Stromal cell of bone marrow (primary cell): ENCODE measurements at regions not wholly inside any gene's neighbourhood (a gene's known extent, or its start where the extent isn't known, plus 50 kb on each side); places are given as distances from the start of the nearest gene placed in this dataset.
A peak's percentile ranks its signal among the peaks of the same experiment; 100 is the strongest.
"Not testable (repeated sequence)": the region's sequence is repeated elsewhere in the genome, so short reads cannot be mapped to it uniquely, and the experiment has no call there.

Experiments used
- DNase-seq: peaks from one replicate; pipeline ENCODE4 v3.0.0-alpha.2; 2012; ENCODE audit warnings: low read depth

DNA sequence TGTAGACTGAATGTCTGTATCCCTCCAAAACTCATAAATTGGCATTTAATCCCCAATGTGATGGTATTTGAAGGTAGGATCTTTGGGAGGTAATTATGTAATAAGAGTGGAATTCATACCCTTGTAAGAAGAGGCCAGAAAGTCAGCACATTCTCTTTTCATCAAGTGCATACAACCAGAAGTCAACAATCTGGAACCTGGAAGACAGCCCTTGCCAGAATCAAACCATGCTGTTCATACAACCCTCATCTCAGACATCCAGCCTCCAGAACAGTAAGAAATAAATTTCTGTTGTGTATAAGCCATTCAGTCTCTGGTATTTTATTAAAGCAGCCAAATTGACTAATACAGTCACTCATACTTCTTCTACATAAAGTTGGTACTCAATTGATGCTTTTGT lies 481.0 kb upstream of the SOX9 start:
- DNase-seq = no peak

DNA sequence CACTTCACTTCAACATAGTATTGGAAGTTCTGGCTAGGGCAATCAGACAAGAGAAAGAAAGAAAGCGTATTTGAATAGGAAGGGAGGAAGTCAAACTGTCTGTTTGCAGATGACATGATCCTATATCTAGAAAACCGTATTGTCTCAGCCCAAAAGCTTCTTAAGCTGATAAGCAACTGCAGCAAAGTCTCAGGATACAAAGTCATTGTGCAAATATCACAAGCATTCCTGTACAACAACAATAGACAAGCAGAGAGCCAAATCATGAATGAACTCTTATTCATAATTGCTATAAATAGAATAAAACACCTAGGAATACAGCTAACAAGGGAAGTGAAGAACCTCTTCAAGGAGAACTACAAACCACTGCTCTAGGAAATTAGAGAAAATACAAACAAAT lies 473.9 kb upstream of the SOX9 start:
- not testable (repeated sequence) for DNase-seq

DNA sequence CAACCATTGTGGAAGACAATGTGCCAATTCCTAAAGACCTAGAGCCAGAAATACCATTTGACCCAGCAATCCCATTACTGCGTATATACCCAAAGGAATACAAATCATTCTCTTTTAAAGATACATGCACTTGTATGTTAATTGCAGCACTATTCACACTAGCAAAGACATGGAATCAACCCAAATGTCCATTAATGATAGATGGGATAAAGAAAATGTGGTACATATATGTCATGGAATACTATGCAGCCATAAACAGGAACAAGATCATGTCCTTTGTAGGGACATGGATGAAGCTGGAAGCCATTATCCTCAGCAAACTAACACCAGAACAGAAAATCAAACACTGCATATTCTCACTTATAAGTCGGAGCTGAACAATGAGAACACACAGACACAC lies 472.5 kb upstream of the SOX9 start:
- DNase-seq = not testable (repeated sequence)

DNA sequence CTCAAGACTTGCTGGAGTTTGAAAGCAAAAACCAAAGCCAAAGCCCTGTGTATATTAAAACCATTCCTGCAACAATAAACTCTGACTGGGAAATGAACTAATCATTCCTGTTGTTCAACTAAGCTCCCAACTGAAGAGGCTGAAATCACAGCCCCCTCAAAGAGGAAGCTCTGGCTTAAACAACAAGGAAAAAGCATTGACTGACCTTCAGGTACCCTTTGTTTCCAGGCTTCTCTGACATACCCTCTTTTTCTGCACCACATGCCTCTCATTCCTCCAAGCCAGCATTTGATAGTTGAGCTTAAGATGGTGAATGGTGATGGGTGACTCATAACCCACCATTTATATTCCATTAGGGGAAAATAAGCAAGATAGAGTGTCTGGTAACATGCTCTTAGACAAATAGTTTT lies 470.9 kb upstream of the SOX9 start:
- DNase-seq = no peak

DNA sequence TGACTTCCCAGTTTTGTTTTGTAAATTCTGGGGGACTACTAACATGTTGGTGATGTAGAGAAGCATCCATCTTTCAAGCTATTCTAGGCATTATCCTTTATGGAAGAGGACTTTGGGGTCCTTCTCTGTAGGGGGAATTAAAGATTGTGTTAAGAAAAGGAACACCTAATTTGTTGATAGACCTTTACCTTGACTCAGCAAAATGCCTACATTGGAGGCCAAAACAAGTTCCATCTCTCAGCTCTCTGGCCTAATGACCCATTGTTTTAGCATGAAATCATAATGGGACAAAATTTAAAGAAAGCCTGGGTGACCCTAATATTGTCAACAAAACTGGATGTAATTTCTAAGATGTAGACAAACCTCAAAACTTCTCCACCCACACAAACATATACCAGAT lies 465.3 kb upstream of the SOX9 start:
- no peak for DNase-seq

DNA sequence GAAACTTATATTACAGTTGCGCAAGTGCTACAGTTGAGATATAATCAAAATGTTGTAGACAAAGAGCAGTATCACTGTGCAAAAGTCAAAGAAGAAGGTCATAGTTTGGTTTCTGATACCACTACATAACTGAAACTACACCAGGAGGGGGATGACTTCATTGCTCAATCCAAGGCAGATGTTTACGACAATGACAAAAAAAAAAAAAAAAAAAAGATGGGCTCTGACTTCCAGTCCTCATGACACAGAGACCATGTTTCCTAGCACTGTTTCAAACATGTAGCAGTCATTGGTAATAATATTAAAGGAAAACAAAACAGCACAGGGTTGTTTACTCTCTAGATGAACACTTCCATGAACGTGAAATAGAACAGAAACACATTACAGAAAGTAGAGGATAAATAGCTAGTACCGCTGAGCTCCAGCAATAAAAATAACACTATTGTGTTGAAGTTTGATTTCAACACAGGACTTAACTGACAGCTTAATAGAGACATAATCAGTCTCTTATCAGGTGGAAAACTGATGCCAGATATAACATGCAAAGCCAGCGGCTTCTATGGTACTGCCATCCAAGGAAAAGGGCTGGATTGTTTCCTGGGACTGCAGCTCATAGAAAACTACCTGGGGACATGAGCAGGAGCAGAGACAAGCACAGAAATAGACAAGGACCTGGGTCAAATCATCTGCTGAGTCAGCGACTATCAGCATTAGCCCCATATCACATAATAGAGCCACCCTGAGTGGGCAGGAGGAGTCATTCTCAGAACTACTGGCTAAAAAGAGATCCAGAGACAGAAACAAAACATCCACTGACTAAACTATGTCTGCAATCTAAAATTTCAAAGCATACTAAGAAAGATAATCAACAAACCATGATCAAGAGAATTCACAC lies 463.6 kb upstream of the SOX9 start:
- no peak for DNase-seq

DNA sequence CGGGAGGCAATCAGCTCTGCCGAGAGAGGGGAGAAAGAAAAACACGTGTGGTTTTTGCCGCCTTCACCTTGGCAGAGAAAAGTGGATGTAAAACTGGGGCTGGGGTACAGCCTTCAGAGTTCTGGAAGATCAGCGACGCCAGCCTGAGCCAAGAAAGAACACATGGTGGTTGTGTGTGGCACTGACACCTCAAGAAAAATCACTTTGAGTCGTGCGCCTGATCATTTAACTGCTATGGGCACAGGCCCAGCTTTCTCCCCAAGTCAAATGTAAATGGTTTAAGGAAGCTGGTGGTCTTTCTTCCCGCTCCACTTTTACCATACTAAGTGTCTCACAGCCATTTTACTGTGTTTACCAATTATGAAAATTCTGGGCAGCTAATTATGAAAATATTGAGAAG lies 461.8 kb upstream of the SOX9 start:
- DNase-seq = no peak

DNA sequence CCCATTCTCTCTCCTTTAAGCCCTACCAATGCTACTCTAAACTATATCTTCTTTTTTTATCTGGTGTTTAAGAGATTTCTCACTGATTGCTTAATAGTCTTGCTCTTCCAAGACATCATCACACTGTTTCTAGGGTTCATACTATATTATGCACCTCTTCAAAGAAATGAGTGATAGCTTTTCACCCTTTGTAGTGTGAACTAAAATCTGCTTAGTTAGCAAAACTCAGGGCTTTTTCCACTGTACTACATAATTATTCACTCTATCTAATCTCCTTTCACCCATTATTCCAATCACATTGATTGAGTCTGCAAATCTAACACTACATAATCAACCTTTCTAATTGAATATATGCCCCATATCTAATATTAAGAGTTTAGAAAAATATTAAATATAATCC lies 456.0 kb upstream of the SOX9 start:
- DNase-seq = no peak

DNA sequence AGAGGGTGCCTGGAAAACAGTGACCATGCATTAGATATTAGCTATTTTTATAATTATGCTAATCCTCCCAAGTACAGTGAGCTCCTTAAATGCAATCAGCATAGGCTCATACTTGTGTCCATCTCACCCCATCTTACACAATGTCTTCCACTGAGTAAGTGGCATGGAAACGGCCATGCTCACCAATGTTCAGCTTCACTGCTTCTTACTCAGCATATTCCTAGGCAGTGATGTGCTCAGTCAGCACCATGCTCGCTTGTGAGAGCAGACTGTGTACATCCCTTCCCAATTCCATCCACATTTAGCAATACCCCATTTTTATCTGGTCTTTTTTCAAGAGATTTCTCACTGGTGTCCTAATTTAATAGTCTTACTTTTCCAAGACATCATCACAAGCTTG lies 454.8 kb upstream of the SOX9 start:
- no peak for DNase-seq

DNA sequence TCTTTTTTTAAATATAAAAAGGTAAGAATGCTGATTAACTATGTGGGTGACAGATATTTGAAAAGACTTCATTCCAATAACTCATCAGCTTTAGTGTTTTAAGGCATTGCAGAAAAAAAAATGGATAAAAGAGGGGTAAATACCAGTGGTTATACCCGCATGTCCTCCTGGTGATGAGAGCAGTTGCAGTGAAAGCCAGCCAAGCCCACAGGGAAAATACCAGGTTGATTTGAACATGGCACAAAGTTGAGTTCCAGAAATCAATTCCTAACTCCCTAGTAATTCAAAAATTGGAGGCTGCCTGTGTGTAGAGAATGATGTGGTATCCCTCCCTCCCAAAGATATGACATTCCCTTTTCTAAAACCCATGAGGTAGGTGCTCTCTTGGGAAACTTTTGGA lies 453.2 kb upstream of the SOX9 start:
- no peak for DNase-seq

DNA sequence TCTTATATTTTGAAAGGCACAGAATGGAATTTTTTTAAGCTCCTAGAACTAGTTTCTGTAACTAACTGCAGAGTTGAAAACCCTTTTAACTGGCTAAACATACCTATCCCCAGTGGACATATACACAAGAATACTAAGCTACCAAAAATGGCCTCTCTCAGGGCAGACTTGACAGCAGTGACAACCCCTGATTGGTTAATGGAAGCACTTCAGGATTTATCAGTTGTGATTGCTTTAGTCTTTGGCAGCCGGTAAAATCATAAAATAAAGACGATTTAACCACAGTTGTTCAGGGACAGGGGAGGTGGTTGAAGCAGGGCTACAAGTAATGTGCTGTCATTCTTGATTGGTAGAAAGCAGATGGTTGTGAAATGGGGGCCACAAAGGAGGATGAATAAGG lies 452.0 kb upstream of the SOX9 start:
- no peak for DNase-seq

DNA sequence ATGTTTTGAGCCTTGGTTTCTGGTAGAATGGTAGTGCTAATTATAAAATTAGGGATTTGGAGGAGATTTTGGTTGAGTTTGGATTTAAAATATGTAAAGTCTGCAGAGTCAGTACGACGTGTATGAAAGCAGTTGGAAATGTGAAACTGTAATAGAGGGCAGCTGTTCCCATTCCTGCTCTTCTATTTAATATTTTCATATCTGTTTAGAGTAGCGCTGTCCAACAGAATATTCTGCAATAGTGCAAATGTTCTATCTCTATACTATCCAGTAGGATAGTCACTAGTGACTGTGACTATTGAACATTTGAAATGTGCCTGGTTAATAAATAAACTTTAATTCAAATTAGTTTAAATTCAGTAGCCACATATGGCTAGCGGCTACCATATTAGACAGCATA lies 443.4 kb upstream of the SOX9 start:
- DNase-seq = no peak

DNA sequence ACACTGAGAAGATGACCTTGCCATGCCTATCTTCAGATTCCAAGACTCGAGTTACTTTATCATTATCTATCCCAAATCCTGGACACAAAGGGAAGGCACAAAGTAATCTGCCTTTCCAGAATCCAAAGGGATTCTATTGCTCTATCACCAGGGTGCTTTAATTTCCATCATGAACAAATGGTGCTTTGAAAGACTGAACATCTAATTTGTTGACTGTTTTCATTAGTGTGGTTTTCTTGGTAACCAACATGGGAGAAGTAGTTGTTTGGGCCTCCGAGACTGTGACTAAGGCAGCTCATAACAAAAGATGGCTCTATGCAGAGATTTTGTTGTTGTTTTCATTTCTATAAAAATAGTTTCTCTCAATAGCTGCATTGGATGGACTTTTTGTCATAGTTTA lies 441.0 kb upstream of the SOX9 start:
- no peak for DNase-seq

DNA sequence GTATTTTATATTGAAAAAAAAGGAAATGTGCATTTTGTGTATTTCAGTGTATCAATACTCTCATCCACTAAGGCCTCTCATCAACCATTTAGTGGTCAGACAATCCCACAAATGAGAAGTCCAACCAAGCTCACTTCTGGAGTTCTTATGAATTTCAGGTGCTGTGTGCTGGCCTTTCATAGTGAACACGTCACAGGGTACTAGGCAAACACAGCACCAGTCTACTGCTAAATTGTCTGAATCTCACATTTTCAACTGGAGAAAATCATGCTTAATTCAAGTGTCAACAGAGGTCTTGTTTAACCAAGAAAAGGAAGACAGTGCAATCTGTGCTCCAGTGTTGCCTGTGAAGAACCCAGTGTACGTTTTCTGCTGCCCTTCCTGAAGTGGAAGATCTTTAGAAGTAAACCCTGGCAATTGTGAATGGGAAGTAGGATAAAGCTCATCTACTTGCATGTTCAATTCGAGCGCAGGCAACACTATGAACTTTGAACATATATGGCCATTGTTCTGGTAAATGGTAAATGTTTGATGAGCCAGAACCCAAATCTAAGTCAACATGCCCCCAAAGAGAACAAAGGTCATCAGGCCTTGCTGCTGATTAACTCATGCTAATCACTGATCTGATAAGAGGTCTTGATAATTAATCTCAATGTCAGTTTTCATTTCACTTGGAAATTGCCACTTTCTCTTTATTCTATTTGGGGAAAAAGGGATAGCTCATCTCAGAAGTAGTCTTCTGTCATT lies 439.2 kb upstream of the SOX9 start:
- DNase-seq = no peak

DNA sequence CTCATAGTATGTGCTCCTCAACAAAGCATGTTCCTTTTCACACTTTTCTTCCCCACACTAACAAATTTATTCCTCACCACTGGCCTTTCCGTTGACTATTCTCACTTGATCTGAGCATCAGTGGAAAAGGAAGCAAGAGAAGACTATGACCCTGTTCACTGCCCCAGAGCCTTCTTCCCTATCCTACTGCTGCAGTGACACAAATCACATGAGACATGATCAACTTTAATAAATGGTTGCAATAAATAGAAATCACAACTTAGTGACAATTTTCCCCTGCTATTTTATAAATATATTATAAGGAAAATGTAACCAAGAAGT lies 438.7 kb upstream of the SOX9 start:
- no peak for DNase-seq

DNA sequence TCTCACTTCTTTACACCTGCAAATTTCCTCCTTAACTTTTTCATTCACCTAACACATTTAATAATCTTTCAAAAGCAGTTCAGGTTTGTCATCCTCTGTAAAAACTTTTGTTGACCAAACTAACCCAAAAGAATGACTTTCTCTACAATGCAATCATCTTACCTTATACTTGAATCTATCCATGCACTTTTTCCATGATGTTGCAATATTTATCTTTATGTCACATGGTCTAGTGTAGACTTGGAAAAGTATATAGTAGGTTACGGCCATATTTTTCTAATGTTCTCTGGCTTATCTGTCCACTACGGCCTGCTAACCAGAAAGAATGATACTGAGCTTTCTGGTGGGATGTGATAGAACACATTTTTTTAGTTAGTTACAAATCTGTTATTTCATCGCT lies 431.0 kb upstream of the SOX9 start:
- DNase-seq = no peak

DNA sequence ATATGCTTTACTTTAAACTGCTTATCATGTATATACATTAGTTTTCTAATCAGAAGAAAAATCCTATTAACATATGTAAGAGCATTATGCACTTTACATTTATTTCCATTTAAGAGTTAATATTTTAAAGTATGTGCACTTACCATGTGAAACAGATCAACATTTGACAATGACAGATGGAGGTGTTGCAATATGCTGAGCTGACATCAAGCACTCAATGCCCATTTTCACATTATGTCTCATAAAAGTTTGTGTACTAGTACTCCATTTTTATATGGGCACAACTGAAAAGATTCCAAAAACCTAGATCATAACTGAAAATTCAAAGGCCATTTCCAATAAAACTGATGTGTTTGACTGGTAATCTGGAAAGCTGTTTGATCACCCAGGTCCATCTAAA lies 420.9 kb upstream of the SOX9 start:
- no peak for DNase-seq

DNA sequence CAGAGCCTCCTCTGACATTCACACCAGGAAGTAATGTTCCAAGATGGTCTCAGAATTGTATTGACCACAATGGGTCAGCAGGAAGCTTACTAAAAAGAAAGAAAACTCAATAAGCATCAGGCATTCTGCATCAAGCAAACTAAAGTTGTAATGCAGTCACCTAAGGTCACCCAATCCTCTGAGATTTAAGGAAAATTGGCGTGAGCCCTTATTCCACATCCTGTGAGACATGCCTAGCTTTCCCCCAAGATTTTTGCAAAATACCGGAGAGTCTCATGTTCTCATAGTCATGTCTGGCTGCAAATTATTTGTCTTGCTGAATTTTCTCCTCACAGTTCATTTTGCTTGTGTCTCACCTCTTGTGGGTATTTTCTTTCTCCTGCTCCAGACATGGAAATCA lies 417.1 kb upstream of the SOX9 start:
- DNase-seq = no peak

DNA sequence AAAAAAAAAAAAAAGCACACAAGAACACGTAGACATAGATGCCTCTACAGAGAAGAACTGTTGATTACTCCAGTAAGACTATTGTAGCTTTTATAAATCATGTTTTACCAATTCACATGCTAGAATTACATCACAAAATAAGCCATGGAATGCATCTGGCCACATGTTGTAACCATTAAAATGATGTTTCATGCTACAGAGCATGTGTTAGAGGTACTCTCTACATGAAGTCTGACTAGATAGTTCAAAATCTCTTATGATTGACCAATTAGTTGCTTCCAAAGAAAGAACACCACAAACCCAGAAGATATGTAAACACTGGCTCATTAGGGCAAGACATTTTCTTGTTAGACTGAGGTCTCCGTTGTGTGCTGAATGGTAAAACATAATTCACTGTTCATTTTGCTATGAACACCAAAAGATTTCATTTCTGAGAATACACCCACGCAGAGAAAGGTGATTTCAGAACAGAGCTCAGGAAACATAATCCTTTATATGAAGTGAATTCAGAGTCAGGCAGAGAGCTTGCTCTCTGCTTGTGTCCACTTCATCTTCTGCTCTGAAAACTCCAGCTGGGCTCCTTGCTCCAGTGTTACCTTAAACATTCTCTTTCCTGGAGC lies 411.4 kb upstream of the SOX9 start:
- no peak for DNase-seq

DNA sequence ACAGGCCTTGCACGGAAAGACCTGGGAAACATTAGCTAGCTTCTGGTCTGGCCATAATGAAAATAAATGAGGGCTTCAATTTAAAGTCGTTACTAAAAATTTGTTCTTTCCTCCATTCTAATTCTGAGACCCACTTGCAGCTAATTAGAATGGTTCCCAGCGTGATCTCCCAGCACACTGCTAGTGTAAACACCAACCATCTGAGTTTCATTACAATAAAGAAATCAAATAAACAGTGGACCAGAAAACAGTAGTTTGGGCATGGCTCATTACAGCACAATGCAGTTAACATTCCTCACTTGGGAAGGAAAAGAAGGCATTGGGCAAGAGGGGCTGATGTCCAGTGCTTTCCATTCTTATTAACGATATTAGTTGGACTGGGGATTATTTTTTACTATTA lies 410.9 kb upstream of the SOX9 start:
- no peak for DNase-seq

DNA sequence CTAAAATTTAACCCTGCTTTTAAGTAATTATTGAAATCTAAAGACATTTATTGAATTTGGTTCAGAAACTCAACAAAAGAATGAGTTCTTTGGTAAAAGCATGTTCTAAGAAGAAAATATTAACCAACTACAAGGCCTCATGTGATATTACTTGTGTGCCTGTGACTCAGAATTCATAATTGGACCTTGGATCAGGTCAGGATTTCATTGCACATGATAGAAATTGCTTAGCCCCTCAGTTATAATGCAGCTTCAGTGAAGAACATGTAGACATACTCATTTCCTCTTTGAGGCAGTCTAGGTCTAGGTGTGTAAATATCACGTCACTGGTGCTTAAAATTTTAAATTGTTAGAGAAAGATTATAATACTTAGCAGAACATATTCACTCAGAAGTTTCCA lies 410.0 kb upstream of the SOX9 start:
- peak; percentile 18 for DNase-seq

DNA sequence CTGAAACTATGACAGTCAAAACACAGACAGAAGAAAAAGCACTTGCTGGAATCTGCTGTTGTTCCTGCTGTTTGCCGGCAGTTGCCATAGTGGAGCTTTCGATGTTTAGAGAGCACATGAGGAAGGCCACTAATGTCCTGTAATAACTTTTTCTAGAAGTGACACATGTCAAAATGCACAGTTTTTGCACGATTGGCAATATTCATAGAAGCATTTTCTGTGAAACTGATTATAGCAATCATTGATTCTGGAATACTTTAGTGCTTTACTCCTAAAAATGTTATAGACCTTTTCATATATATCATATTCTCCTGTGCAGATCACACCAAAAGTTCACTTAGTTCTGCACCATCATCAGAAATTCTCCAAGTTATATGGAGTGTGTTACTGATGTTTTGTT lies 407.0 kb upstream of the SOX9 start:
- DNase-seq = no peak

DNA sequence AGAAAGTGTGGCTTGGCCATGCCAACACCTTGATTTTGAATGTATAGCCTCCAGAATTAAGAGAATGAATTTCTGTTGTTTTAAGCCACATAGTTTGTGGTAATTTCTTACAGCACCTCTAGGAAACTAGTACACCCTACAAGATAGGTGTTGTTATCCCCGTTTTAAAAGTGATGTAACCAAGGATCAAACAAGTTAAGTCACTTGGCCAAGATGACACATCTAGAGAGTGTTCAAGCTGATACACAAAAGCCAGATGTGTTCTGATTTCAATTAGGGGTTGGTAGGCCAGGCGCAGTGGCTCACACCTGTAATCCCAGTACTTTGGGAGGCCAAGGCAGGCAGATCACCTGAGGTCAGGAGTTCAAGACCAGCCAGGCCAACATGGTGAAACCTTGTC lies 396.5 kb upstream of the SOX9 start:
- no peak for DNase-seq
